GM21515 (cell line): ENCODE measurements at regions not wholly inside any gene's neighbourhood (a gene's known extent, or its start where the extent isn't known, plus 50 kb on each side); places are given as distances from the start of the nearest gene placed in this dataset.
"Not testable (repeated sequence)": the region's sequence is repeated elsewhere in the genome, so short reads cannot be mapped to it uniquely, and the experiment has no call there.

Experiments used
- ATAC-seq: cut with Tn5 transposase; IDR thresholded peaks from one replicate; pipeline ENCODE4 v1.9.1; 2021; ENCODE audit not compliant: unreplicated experiment

GRCh38 chr4:120211408-120212015 is 144.9 kb upstream of the MAD2L1 start:
- ATAC-seq: no peak

DNA sequence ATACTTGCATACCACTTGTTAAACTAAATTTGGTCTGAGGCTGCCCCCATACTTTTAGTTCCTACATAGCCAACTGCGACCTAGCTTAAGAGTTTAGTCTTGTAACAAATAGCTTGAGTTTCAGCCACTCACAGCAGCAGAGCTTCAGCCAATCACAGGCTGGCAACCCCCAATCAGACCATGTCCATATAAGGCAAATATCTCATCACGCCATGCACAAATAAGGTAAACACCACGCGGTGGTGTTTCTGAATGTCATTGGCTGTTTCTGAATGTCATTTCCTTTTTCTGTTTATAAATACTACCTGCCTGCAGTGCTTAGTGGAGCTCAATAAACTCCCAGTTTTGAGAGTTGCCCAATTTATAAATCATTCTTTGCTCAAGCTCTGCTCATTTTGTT is 143.1 kb upstream of the MAD2L1 start:
- no peak for ATAC-seq

DNA sequence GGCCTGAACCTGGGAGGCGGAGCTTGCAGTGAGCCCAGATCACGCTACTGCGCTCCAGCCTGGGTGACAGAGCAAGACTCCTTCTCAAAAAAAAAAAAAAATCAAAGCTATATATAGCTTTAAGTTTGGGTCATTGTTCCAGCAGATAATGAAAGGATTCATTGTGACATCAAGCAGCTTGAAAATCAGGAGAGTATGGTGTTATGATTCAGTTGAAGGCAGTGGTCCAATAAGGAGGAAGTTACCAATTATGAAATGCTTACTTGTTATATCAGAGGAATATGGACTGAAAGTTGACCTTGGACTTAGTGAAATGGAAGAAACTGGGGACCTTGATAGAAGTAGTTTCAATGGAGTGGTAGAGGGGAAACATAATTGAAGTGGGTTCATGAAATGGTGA is 140.4 kb upstream of the MAD2L1 start:
- no peak for ATAC-seq

GRCh38 chr4:120202222-120202621 is 135.6 kb upstream of the MAD2L1 start:
- ATAC-seq: no peak

- ATAC-seq: not testable (repeated sequence)
Observed at GRCh38 chr4:120200573-120201110, 134.0 kb upstream of the MAD2L1 start.

- ATAC-seq: no peak
Observed at GRCh38 chr4:120198411-120198810, 131.8 kb upstream of the MAD2L1 start.

- no peak for ATAC-seq
Observed at GRCh38 chr4:120177603-120178002, 111.0 kb upstream of the MAD2L1 start.

- ATAC-seq: no peak
Observed at GRCh38 chr4:120175272-120175671, 108.6 kb upstream of the MAD2L1 start.

- no peak for ATAC-seq
Observed at GRCh38 chr4:120163895-120164294, 97.2 kb upstream of the MAD2L1 start.

GRCh38 chr4:120158841-120159463 is 92.3 kb upstream of the MAD2L1 start:
- no peak for ATAC-seq

DNA sequence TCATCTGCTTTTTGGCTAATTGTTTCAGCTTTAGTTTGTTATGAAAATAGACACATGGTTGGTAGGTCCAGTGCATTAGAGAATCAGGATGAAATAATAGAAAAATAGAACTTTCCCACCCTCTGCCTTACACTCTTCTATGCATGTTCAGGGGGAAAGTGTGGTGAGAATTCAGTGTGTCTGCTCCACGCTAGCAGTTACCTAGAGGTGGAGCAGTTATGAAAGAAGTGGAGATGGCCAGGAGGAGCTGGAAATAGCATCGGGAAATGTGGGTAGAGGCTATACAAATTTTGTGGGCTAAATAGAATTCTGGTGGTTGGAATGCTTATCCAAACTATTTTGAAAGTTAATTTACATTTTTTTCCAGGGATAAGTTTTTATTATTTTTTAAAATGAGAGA is 91.4 kb upstream of the MAD2L1 start:
- ATAC-seq: no peak

DNA sequence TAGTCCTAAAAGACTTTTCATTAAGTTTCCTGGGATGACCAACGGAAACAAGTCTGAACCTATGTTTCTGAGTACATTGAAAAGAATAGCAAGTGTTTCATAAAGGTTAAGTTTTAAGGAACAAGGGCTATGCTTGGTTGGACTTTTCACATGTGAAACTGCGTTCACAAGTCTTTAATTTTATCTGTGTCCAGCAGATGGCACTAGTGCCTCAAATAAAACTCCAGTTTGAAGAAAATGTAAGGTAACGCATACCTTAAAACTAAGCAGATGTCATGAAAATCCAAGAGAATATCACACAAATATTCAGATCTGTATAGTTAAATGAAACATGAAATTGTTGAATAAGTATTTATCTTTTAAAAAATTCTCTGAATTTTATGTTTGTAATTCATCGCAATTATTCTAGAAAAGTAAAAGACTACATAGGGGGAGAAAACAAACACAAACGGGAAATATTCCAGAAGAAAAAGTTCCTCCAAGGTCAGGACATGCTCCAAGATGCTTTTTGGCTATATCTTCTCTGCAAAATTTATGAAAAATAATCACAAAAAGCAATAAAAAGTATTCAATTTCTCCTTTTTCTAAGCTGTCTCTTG is 89.6 kb upstream of the MAD2L1 start:
- ATAC-seq: peak; percentile 70

- no peak for ATAC-seq
Observed at GRCh38 chr4:120155287-120155686, 88.6 kb upstream of the MAD2L1 start.

GRCh38 chr4:120144634-120145033 is 78.0 kb upstream of the MAD2L1 start:
- ATAC-seq: no peak

DNA sequence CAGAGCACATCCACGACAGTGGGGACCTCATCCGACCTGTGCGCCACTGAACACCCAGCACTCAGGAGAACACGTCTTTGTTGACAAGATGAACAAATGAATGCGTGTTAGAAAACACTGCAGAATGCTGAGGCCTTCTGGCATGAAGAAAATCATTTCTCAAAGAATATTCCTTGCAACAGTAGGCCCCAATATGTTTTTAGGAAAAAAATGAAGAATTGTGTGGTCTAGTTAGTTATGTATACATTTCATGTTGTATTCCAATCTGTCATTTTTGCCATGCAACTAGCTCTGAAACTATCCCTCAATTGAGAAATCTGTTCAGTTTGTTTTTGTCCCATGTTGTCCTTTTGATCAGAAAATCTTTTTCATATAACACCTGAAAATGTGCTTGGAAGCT is 77.4 kb upstream of the MAD2L1 start:
- ATAC-seq: no peak

GRCh38 chr4:120139392-120139791 is 72.7 kb upstream of the MAD2L1 start:
- no peak for ATAC-seq

DNA sequence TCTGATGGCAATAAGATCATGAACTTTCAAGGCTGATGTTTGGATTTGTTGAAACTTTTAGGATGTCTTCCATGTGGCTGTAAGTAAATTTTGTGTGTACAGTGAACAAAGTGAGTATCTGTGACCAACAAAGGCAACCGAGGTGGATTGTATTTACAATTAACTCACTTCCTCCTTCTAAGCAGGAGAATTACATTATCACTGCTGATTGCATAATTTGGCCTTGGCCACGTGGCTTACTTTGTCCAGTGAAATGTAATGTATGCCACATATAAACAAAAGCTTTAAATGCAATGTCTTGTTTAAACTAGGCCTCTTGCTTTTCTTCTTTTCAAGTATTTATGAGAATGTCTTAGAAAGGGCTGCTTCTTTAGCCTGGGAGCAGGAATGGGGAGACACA is 66.3 kb upstream of the MAD2L1 start:
- no peak for ATAC-seq

GRCh38 chr4:120130786-120131185 is 64.1 kb upstream of the MAD2L1 start:
- no peak for ATAC-seq
